ENCODE measurements at regions not wholly inside any gene's neighbourhood (a gene's known extent, or its start where the extent isn't known, plus 50 kb on each side); places are given as distances from the start of the nearest gene placed in this dataset.

DNA sequence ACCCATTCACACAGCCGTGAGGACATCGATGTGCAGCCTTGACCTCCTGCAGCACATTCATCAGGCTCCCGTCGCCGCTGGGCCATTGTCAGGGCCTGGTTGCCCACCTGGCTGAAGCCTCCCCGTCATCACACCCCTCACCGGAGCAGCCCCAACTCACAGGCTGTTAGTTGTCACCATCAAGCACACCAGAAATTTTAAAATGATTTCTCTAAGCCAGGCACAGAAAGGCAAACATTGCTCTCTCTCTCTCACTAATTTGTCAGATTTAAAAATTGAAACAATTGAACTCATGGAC, 167.1 kb downstream of the RTP5 start:
- no peaks in the 10 kb centered on the region for H3K4me1 ChIP-seq (ENCODE audit: control insufficient read depth in 5 of 5, insufficient read depth in 5 of 5, low read length in 5 of 5)
- 71 to 72% methylated on average over 7 of the region's 7 CpGs for WGBS, 2 donors
- H3K4me3 ChIP-seq: no peak overlapping the region
- no peak overlapping the region for H3K9ac ChIP-seq (ENCODE audit: insufficient read depth in 1 of 2, low read length in 2 of 2)
- H3K27ac ChIP-seq (ENCODE audit: low read depth in 1 of 2, low read length in 1 of 2): no peak overlapping the region
- DNase-seq (no peak), ATAC-seq (ENCODE audit: insufficient read depth, low FRiP score) (no peak)
- peaks cover 0 to 7% (median 4%) of the 10 kb centered on the region in 3 donors for H3K27me3 ChIP-seq (ENCODE audit: control insufficient read depth in 3 of 3, insufficient read depth in 3 of 3, low read length in 2 of 3)
- H3K9me3 ChIP-seq (ENCODE audit: control insufficient read depth in 4 of 4, insufficient read depth in 3 of 4, low read length in 3 of 4): peaks cover 0 to under 1% (median 0%) of the 10 kb centered on the region in 4 donors
- no peaks in the 10 kb centered on the region for H3K36me3 ChIP-seq (ENCODE audit: control insufficient read depth in 4 of 4, insufficient read depth in 4 of 4, low read length in 4 of 4)
- TF ChIP-seq, protein P1, sequence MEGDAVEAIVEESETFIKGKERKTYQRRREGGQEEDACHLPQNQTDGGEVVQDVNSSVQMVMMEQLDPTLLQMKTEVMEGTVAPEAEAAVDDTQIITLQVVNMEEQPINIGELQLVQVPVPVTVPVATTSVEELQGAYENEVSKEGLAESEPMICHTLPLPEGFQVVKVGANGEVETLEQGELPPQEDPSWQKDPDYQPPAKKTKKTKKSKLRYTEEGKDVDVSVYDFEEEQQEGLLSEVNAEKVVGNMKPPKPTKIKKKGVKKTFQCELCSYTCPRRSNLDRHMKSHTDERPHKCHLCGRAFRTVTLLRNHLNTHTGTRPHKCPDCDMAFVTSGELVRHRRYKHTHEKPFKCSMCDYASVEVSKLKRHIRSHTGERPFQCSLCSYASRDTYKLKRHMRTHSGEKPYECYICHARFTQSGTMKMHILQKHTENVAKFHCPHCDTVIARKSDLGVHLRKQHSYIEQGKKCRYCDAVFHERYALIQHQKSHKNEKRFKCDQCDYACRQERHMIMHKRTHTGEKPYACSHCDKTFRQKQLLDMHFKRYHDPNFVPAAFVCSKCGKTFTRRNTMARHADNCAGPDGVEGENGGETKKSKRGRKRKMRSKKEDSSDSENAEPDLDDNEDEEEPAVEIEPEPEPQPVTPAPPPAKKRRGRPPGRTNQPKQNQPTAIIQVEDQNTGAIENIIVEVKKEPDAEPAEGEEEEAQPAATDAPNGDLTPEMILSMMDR (IDR thresholded peaks at IDR 0.05; ENCODE audit: control extremely low read depth, extremely low read depth): no peak

GRCh38 chr2:242038166-242038927, 168.8 kb downstream of the RTP5 start:
- WGBS, 2 donors: 83 to 87% methylated on average over 20 of the region's 20 CpGs
- Histone ChIP-seq H3K4me3 (no peak overlapping the region), H3K9ac (ENCODE audit: insufficient read depth in 1 of 2, low read length in 2 of 2) (no peak overlapping the region), H3K36me3 (ENCODE audit: control insufficient read depth in 4 of 4, insufficient read depth in 4 of 4, low read length in 4 of 4) (no peaks in the 10 kb centered on the region), H3K27ac (ENCODE audit: low read depth in 1 of 2, low read length in 1 of 2) (no peak overlapping the region), H3K4me1 (ENCODE audit: control insufficient read depth in 5 of 5, insufficient read depth in 5 of 5, low read length in 5 of 5) (no peaks in the 10 kb centered on the region), H3K27me3 (ENCODE audit: control insufficient read depth in 3 of 3, insufficient read depth in 3 of 3, low read length in 2 of 3) (peaks cover 0 to 2% (median 2%) of the 10 kb centered on the region in 3 donors), H3K9me3 (ENCODE audit: control insufficient read depth in 4 of 4, insufficient read depth in 3 of 4, low read length in 3 of 4) (peaks cover 0 to 5% (median 0%) of the 10 kb centered on the region in 4 donors)
- no peak for ATAC-seq (ENCODE audit: insufficient read depth, low FRiP score)
- TF ChIP-seq, protein P1 (IDR thresholded peaks at IDR 0.05; ENCODE audit: control extremely low read depth, extremely low read depth): no peak
- no peak for DNase-seq

DNA sequence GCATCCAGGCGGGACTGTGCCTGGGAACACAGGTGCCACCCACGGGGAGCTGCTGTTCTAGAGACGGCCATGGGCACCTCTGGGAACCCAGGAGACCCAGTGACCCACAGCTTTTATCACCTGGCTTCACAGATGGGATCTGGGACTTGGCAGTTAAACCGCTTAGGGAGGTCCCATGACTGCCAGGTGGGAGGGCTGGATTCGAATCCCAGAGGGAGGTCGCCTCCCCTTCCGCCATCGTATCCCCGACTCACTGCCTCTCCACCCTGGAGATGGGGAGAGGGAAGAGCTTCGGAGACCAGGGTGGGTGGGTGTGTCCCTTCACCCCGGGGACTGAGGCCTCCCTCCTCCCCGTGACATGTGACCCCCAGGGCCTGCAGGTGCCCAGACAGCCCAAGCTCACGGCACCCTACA, 169.4 kb downstream of the RTP5 start:
- WGBS, 2 donors: 80 to 85% methylated on average over 12 to 13 of the region's 13 CpGs
- no peak for ATAC-seq (ENCODE audit: insufficient read depth, low FRiP score)
- Histone ChIP-seq H3K4me3 (no peak overlapping the region), H3K4me1 (ENCODE audit: control insufficient read depth in 5 of 5, insufficient read depth in 5 of 5, low read length in 5 of 5) (no peaks in the 10 kb centered on the region), H3K27me3 (ENCODE audit: control insufficient read depth in 3 of 3, insufficient read depth in 3 of 3, low read length in 2 of 3) (peaks cover 0 to 2% (median 2%) of the 10 kb centered on the region in 3 donors), H3K27ac (ENCODE audit: low read depth in 1 of 2, low read length in 1 of 2) (no peak overlapping the region), H3K9ac (ENCODE audit: insufficient read depth in 1 of 2, low read length in 2 of 2) (no peak overlapping the region), H3K9me3 (ENCODE audit: control insufficient read depth in 4 of 4, insufficient read depth in 3 of 4, low read length in 3 of 4) (peaks cover 0 to 5% (median 0%) of the 10 kb centered on the region in 4 donors), H3K36me3 (ENCODE audit: control insufficient read depth in 4 of 4, insufficient read depth in 4 of 4, low read length in 4 of 4) (no peaks in the 10 kb centered on the region)
- TF ChIP-seq, protein P1 (IDR thresholded peaks at IDR 0.05; ENCODE audit: control extremely low read depth, extremely low read depth): no peak
- DNase-seq: no peak

DNA sequence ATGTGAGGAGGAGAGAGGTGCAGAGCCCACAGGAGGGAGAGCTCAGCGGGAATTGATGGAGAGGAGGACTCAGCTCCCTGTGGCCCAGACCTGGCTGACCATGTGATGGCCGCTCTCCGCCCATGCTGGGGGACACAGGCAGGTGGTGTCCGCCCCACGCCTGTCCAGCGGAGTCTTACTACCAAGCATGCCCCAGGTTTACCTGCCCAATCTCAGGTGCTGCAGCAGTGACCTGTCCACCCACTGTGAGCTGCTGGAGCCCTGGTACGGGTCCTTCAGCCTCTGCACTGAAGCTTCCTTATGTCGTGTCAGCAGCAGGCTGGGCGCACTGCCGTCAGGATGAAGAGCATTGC, 170.8 kb downstream of the RTP5 start:
- Histone ChIP-seq H3K9me3 (ENCODE audit: control insufficient read depth in 4 of 4, insufficient read depth in 3 of 4, low read length in 3 of 4) (peaks cover 0 to 5% (median 0%) of the 10 kb centered on the region in 4 donors), H3K9ac (ENCODE audit: insufficient read depth in 1 of 2, low read length in 2 of 2) (no peak overlapping the region), H3K4me1 (ENCODE audit: control insufficient read depth in 5 of 5, insufficient read depth in 5 of 5, low read length in 5 of 5) (no peaks in the 10 kb centered on the region), H3K27me3 (ENCODE audit: control insufficient read depth in 3 of 3, insufficient read depth in 3 of 3, low read length in 2 of 3) (peaks cover 0 to 2% (median 2%) of the 10 kb centered on the region in 3 donors), H3K27ac (ENCODE audit: low read depth in 1 of 2, low read length in 1 of 2) (no peak overlapping the region), H3K4me3 (no peak overlapping the region), H3K36me3 (ENCODE audit: control insufficient read depth in 4 of 4, insufficient read depth in 4 of 4, low read length in 4 of 4) (no peaks in the 10 kb centered on the region)
- WGBS, 2 donors: 84 to 85% methylated on average over 10 of the region's 10 CpGs
- no peak for ATAC-seq (ENCODE audit: insufficient read depth, low FRiP score)
- TF ChIP-seq, protein P1 (IDR thresholded peaks at IDR 0.05; ENCODE audit: control extremely low read depth, extremely low read depth): no peak
- no peak for DNase-seq

Measured in lung (tissue), 11 donors.